Naive thymus-derived CD4-positive, alpha-beta T cell (primary cell): ENCODE measurements at regions not wholly inside any gene's neighbourhood (a gene's known extent, or its start where the extent isn't known, plus 50 kb on each side); places are given as distances from the start of the nearest gene placed in this dataset.

Source experiments
- ATAC-seq: fragments of 150-1000 bp; cut with Tn5 transposase; 2 replicates; pipeline ENCODE4 v1.10.0; 2021; ENCODE audit warnings: mild to moderate bottlenecking, moderate library complexity
- CTCF ChIA-PET: fragments of 350-600 bp; sonication (Branson Sonifier 250); formaldehyde crosslinking; loops from one replicate; lab custom pipeline; 2021; ENCODE audit warnings: antibody characterized with exemption; lab: Charles Lee
- POLR2A ChIA-PET: fragments of 350-600 bp; sonication (Branson Sonifier 250); formaldehyde crosslinking; loops from one replicate; lab custom pipeline; 2021; ENCODE audit warnings: antibody characterized with exemption, inconsistent platforms; lab: Charles Lee
- DNase-seq, 9 donors: peaks; one replicate each; pipeline versions ENCODE4 v3.0.0 to v3.0.0-alpha.2; 2020 to 2022; ENCODE audit warnings: mixed read lengths in 1 of 9
- H3K27ac ChIP-seq: one replicate; pipeline ENCODE4 v1.7.0; 2013; ENCODE audit warnings: mild to moderate bottlenecking, low read depth, low read length, moderate library complexity
- H3K27me3 ChIP-seq, 2 donors: one replicate each; pipeline ENCODE4 v1.7.0; 2013; ENCODE audit warnings: low read length in 2 of 2, mild to moderate bottlenecking in 2 of 2, moderate library complexity in 2 of 2; ENCODE audit not compliant: control insufficient read depth in 2 of 2, insufficient read depth in 2 of 2
- H3K36me3 ChIP-seq, 3 experiments: 1 replicate in 2 of 3; 2 replicates in 1 of 3; pipeline ENCODE4 v1.7.0; 2013; ENCODE audit warnings: low read length in 3 of 3, mild to moderate bottlenecking in 3 of 3, moderate library complexity in 1 of 3; ENCODE audit not compliant: insufficient read depth in 3 of 3, control insufficient read depth in 2 of 3
- H3K4me1 ChIP-seq, 2 donors: one replicate each; pipeline ENCODE4 v1.7.0; 2013; ENCODE audit warnings: low read length in 2 of 2, mild to moderate bottlenecking in 2 of 2, moderate library complexity in 1 of 2; ENCODE audit not compliant: control insufficient read depth in 2 of 2, insufficient read depth in 2 of 2
- H3K4me3 ChIP-seq: 2 replicates; pipeline ENCODE4 v1.7.0; 2013; ENCODE audit warnings: mild to moderate bottlenecking, low read length
- H3K9me3 ChIP-seq, 3 experiments: 1 replicate in 2 of 3; 2 replicates in 1 of 3; pipeline ENCODE4 v1.7.0; 2013; ENCODE audit warnings: low read length in 3 of 3; ENCODE audit not compliant: control insufficient read depth in 2 of 3
- H3K27ac Mint-ChIP-seq, 9 donors: one replicate each; pipeline ENCODE4 v1.8.0; 2020 to 2022; ENCODE audit warnings: mixed read lengths in 9 of 9, mild to moderate bottlenecking in 8 of 9, moderate library complexity in 5 of 9, inconsistent platforms in 2 of 9
- H3K27me3 Mint-ChIP-seq, 5 donors: one replicate each; pipeline ENCODE4 v1.8.0; 2021 to 2022; ENCODE audit warnings: mixed read lengths in 5 of 5, mild to moderate bottlenecking in 1 of 5
- H3K36me3 Mint-ChIP-seq, 5 donors: one replicate each; pipeline ENCODE4 v1.8.0; 2020 to 2022; ENCODE audit warnings: mixed read lengths in 5 of 5, mild to moderate bottlenecking in 3 of 5, inconsistent platforms in 1 of 5
- H3K4me1 Mint-ChIP-seq, 7 donors: one replicate each; pipeline ENCODE4 v1.8.0; 2020 to 2022; ENCODE audit warnings: mixed read lengths in 7 of 7, mild to moderate bottlenecking in 3 of 7, inconsistent platforms in 1 of 7
- H3K4me3 Mint-ChIP-seq, 10 donors: one replicate each; pipeline ENCODE4 v1.8.0; 2020 to 2022; ENCODE audit warnings: mild to moderate bottlenecking in 10 of 10, mixed read lengths in 10 of 10, moderate library complexity in 6 of 10, inconsistent platforms in 2 of 10
- H3K9me3 Mint-ChIP-seq, 11 donors: one replicate each; pipeline ENCODE4 v1.8.0; 2020 to 2022; ENCODE audit warnings: mixed read lengths in 11 of 11, mild to moderate bottlenecking in 4 of 11, inconsistent platforms in 1 of 11, moderate library complexity in 1 of 11
- intact Hi-C, 2 donors: fragments of 100-400 bp; cut with micrococcal nuclease; formaldehyde crosslinking; loops; one replicate each; pipeline ENCODE4 v1.15.1; 2023

GRCh38 chr14:101494826-101495225 lies 66.5 kb upstream of the DIO3 start:
- no peak overlapping the region for H3K4me3 Mint-ChIP-seq
- intact Hi-C loops = no loop called here
- POLR2A ChIA-PET = no interaction called here

DNA sequence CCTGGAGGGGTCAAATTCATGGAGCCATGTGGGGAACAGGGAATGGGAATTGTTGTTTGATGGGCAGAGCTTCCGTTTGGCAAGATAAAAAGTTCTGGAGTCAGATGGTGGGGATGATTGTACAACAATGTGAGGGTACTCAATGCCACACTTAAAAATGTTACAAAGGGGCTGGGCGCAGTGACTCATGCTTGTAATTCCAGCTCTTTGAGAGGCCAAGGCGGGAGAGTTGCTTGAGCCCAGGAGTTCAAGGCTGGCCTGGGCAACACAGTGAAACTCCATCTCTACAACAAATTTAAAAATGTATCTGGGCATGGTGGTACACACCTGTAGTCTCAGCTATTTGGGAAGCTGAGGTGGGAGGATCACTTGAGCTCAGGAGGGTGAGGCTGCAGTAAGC lies 66.0 kb upstream of the DIO3 start:
- no peak overlapping the region for H3K27ac ChIP-seq
- Mint-ChIP-seq H3K27ac (no peak overlapping the region), H3K36me3 (peaks cover 0 to 3% (median 0%) of the 10 kb centered on the region in 5 donors), H3K9me3 (peaks cover 0 to 19% (median 5%) of the 10 kb centered on the region in 11 donors), H3K4me3 (no peak overlapping the region), H3K4me1 (no peaks in the 10 kb centered on the region), H3K27me3 (peaks cover 9 to 57% (median 28%) of the 10 kb centered on the region in 5 donors)
- no peak for DNase-seq
- H3K27me3 ChIP-seq = peaks cover 0 to 4% of the 10 kb centered on the region in 2 donors
- POLR2A ChIA-PET = no interaction called here
- H3K4me3 ChIP-seq = no peak overlapping the region
- CTCF ChIA-PET = no interaction called here
- no peaks in the 10 kb centered on the region for H3K36me3 ChIP-seq
- ATAC-seq = no peak
- intact Hi-C loops = no loop called here
- H3K9me3 ChIP-seq = no peaks in the 10 kb centered on the region
- H3K4me1 ChIP-seq = no peaks in the 10 kb centered on the region

More at GRCh38 chr14:101494826-101495225, 66.5 kb upstream of the DIO3 start:
- Mint-ChIP-seq H3K27me3 (peaks cover 9 to 58% (median 33%) of the 10 kb centered on the region in 5 donors), H3K4me1 (no peaks in the 10 kb centered on the region), H3K27ac (no peak overlapping the region), H3K36me3 (peaks cover 0 to 3% (median 0%) of the 10 kb centered on the region in 5 donors), H3K9me3 (peaks cover 0 to 19% (median 5%) of the 10 kb centered on the region in 11 donors)
- Histone ChIP-seq H3K36me3 (no peaks in the 10 kb centered on the region), H3K27ac (no peak overlapping the region), H3K4me1 (no peaks in the 10 kb centered on the region), H3K27me3 (peaks cover 0 to 4% of the 10 kb centered on the region in 2 donors), H3K9me3 (no peaks in the 10 kb centered on the region), H3K4me3 (no peak overlapping the region)
- DNase-seq (no peak), ATAC-seq (no peak)
- CTCF ChIA-PET = no interaction called here

DNA sequence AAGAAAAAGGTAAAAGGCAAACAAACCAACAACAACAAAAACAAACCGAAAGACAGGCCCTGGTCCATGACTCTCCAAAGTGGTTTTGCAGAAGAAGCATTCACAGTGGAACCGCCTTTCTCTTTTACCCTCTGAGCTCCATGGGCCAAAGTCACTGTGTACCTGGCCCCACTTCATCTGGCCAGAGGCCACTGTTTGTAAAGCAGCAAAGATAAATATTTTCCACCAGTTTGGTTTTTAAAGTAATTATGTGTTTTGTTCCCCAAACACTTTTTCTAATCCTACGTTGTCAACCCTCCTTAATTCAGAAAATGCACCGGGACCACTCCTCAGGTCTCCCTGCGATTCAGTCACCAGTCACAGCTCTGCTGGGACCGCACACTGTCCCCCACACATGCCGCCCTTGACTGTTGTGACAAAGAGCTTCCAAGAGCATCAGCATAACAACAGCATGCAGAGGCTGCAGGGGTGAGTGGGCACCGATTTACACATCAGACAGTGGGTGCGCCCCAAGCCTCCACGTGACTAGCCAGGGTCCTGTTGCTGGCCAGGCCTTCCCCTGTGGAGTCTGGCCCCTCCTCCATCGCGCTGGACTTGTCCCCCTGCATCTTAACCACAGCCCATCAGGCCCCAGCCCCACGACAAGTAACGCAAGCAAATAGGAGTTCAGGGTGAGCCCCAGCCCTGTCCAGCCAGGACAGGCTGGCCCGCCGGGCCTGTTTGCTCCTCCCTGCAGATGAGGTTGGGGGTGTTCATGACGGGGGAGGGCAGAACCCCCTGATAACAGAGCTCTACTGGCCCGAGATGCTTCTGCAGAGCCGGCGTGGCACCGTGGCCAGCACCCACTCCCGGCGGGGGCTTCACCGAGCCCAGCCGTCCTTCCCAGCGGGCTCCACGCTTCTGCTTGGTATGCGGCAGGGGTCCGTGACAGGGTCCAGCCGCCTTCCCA lies 65.2 kb upstream of the DIO3 start:
- Mint-ChIP-seq H3K36me3 (peaks cover 0 to 3% (median 0%) of the 10 kb centered on the region in 5 donors), H3K4me3 (no peak overlapping the region), H3K9me3 (peaks cover 0 to 19% (median 4%) of the 10 kb centered on the region in 11 donors), H3K27me3 (peaks cover 9 to 48% (median 24%) of the 10 kb centered on the region in 5 donors), H3K4me1 (no peaks in the 10 kb centered on the region), H3K27ac (no peak overlapping the region)
- no peak overlapping the region for H3K4me3 ChIP-seq
- POLR2A ChIA-PET = no interaction called here
- DNase-seq (no peak), ATAC-seq (no peak)
- no peaks in the 10 kb centered on the region for H3K9me3 ChIP-seq
- intact Hi-C loops = no loop called here
- CTCF ChIA-PET = no interaction called here
- no peaks in the 10 kb centered on the region for H3K4me1 ChIP-seq
- H3K27ac ChIP-seq = no peak overlapping the region
- peaks cover 0 to 4% of the 10 kb centered on the region in 2 donors for H3K27me3 ChIP-seq
- no peaks in the 10 kb centered on the region for H3K36me3 ChIP-seq

DNA sequence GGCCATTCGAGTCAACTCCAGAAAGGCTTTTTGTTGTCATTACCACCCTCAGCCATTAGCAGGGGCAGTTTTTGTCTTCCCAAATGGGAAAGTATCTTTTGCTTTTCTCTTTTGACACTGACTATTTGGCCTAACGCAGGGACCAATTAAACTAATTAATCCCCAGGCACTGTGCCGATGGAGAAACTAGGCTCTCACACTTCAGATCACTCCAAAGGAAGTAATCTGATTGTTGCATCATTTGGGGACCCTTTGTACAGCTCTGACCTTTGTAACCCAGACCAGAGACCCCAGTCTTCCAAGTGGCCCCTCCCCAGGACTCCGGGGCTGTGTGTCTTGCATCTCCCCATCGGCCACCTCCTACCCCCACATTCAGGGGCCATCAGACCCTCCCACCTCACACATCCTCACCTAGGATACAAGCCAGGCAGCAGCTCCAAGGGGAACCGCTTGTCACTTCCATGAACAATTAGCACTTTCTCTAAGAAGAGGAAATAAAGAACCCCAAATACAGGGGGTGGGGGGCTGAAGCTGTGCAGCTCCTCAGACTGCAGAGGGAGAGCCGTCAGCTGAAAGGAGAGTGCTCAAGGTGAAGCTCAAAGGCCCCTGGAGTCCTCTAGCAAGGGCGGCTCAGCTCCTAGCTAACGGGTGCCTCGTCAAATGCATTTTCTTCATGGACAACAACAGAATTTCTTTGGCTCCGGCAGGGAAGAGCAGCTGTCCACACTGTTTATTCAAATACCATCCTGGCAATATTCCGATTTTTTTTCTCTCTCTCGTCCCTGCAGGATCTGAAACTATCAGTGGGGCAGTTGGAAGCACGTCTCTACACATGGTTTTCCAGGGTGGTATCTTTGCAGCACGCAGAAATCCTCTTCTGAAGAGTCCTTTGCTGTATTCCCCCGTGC lies 64.3 kb upstream of the DIO3 start:
- Histone ChIP-seq H3K36me3 (no peaks in the 10 kb centered on the region), H3K4me1 (no peaks in the 10 kb centered on the region), H3K27ac (no peak overlapping the region), H3K9me3 (no peaks in the 10 kb centered on the region), H3K27me3 (peaks cover 0 to 4% of the 10 kb centered on the region in 2 donors), H3K4me3 (no peak overlapping the region)
- Mint-ChIP-seq H3K27ac (no peak overlapping the region), H3K27me3 (peaks cover 9 to 39% (median 19%) of the 10 kb centered on the region in 5 donors), H3K9me3 (peaks cover 0 to 15% (median 2%) of the 10 kb centered on the region in 11 donors), H3K4me1 (no peaks in the 10 kb centered on the region), H3K36me3 (peaks cover 0 to 3% (median 0%) of the 10 kb centered on the region in 5 donors), H3K4me3 (no peak overlapping the region)
- ChIA-PET CTCF (no interaction called here), POLR2A (no interaction called here)
- no peak for ATAC-seq
- intact Hi-C loops = no loop called here
- DNase-seq = no peak

DNA sequence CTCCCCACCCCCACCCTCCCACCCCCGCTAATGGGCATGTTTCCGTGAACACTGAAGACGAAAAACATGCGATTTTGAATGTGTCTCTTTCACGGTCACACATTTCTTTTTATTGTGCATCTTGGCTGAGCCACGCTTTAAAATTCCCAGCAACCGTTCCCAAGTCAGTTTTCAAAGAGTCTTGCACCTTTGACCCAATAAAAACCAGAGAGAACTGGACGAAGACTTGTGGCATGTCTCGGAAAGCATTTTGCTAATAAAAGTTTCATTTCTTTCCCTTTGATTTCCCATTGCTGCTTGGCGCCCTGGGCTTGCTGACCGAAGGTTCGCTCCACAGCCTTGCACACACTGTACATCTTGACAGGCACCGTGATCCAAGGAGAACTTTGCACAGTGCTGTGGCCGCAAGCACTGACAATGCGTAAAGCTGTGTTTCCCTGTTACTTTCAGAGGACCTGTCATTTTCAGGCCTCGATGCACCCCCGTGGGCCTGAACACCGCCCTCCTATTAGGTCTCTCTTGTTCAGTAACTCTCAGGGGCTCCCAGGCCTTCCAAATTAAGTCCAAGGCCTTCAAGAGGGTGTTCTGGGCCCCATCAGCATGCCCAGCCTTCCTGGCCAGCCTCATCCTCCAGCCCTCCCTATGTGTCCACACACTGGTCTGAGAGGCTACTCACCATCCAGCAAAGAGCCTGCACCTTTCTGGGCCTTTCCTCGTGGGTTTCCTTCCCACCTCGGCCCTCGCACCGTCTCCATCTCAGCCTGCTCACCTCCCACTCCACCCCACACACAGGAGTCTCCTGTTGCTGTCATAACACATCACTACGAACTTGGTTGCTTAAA lies 63.4 kb upstream of the DIO3 start:
- no peaks in the 10 kb centered on the region for H3K36me3 ChIP-seq
- ATAC-seq (no peak), DNase-seq (no peak)
- H3K27ac Mint-ChIP-seq = no peak overlapping the region
- H3K4me3 ChIP-seq = no peak overlapping the region
- peaks cover 0 to 3% (median 0%) of the 10 kb centered on the region in 5 donors for H3K36me3 Mint-ChIP-seq
- intact Hi-C loops = no loop called here
- no peaks in the 10 kb centered on the region for H3K4me1 ChIP-seq
- H3K9me3 ChIP-seq = no peaks in the 10 kb centered on the region
- H3K4me1 Mint-ChIP-seq = no peaks in the 10 kb centered on the region
- H3K9me3 Mint-ChIP-seq = peaks cover 0 to 15% (median 2%) of the 10 kb centered on the region in 11 donors
- ChIA-PET CTCF (no interaction called here), POLR2A (no interaction called here)
- H3K27ac ChIP-seq = no peak overlapping the region
- H3K27me3 Mint-ChIP-seq = peaks cover 9 to 35% (median 19%) of the 10 kb centered on the region in 5 donors
- H3K27me3 ChIP-seq = peaks cover 0 to 4% of the 10 kb centered on the region in 2 donors
- H3K4me3 Mint-ChIP-seq = no peak overlapping the region

DNA sequence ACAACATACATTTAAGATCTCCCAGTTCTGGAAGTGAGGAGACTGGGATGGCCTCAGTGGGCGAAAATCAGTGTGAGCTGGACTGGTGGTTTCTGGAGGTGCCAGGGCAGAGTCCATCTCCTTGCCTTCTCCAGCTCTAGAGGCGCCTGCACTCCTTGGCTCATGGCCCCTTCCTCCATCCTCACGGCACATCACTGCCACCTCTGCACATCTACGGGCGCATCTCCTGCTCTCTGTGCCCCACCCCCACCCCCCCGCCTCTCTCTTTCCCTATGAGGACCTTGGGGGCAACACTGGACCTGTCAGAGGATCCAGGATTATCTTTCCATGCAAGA lies 62.8 kb upstream of the DIO3 start:
- intact Hi-C loops = no loop called here
- no peaks in the 10 kb centered on the region for H3K4me1 ChIP-seq
- H3K36me3 ChIP-seq = no peaks in the 10 kb centered on the region
- H3K9me3 ChIP-seq = peaks cover 0 to 3% (median 0%) of the 10 kb centered on the region in 3 experiments
- no peak overlapping the region for H3K4me3 ChIP-seq
- H3K36me3 Mint-ChIP-seq = peaks cover 0 to 3% (median 0%) of the 10 kb centered on the region in 5 donors
- peaks cover 0 to 4% of the 10 kb centered on the region in 2 donors for H3K27me3 ChIP-seq
- ATAC-seq = no peak
- H3K4me1 Mint-ChIP-seq = no peaks in the 10 kb centered on the region
- H3K27ac ChIP-seq = no peak overlapping the region
- ChIA-PET CTCF (interaction anchor here (0.6 kb wide), 1 partner anchor 85 kb away, joined by 3 read pairs; no protein-coding TSS in a partner anchor), POLR2A (no interaction called here)
- H3K27me3 Mint-ChIP-seq = peaks cover 9 to 33% (median 18%) of the 10 kb centered on the region in 5 donors
- H3K27ac Mint-ChIP-seq = no peak overlapping the region
- no peak for DNase-seq
- H3K9me3 Mint-ChIP-seq = peaks cover 0 to 14% (median 2%) of the 10 kb centered on the region in 11 donors
- no peak overlapping the region for H3K4me3 Mint-ChIP-seq
